MM.1S (cell line): ENCODE measurements at regions not wholly inside any gene's neighbourhood (a gene's known extent, or its start where the extent isn't known, plus 50 kb on each side); places are given as distances from the start of the nearest gene placed in this dataset.

Experiments
- DNase-seq: peaks from one replicate; pipeline ENCODE4 v3.0.0-alpha.2; 2015
- H2AFZ ChIP-seq: fragments of 300-600 bp; sonication (generic); 2 replicates; pipeline ENCODE4 v1.6.0; 2016; ENCODE audit warnings: antibody characterized with exemption, low read length
- H3F3A ChIP-seq: fragments of 300-600 bp; sonication (generic); 2 replicates; pipeline ENCODE4 v1.6.1; 2016; ENCODE audit warnings: mild to moderate bottlenecking, antibody characterized with exemption, low read length, moderate library complexity, mixed read lengths; ENCODE audit not compliant: insufficient read depth
- H3K27ac ChIP-seq: fragments of 300-600 bp; sonication (generic); 2 replicates; pipeline ENCODE4 v1.5.1; 2016; ENCODE audit warnings: mild to moderate bottlenecking, low read length
- H3K27me3 ChIP-seq: fragments of 300-600 bp; sonication (generic); replicated peaks from 2 replicates; pipeline ENCODE4 v1.6.0; 2016; ENCODE audit warnings: low read length; ENCODE audit not compliant: insufficient read depth
- H3K36me3 ChIP-seq: fragments of 300-600 bp; sonication (generic); replicated peaks from 2 replicates; pipeline ENCODE4 v1.6.1; 2016; ENCODE audit warnings: mild to moderate bottlenecking, low read length, mixed read lengths; ENCODE audit not compliant: insufficient read depth
- H3K4me1 ChIP-seq: fragments of 300-600 bp; sonication (generic); 2 replicates; pipeline ENCODE4 v1.6.1; 2016; ENCODE audit warnings: low read length, mixed read lengths
- H3K4me2 ChIP-seq: fragments of 300-600 bp; sonication (generic); 2 replicates; pipeline ENCODE4 v1.6.0; 2016; ENCODE audit warnings: low read depth, low read length
- H3K4me3 ChIP-seq: fragments of 300-600 bp; sonication (generic); 2 replicates; pipeline ENCODE4 v1.5.1; 2016; ENCODE audit warnings: low read length, mixed read lengths
- H3K79me2 ChIP-seq: fragments of 300-600 bp; sonication (generic); 2 replicates; pipeline ENCODE4 v1.6.1; 2016; ENCODE audit warnings: mixed run types, low read length, mixed read lengths
- H3K9ac ChIP-seq: fragments of 300-600 bp; sonication (generic); 2 replicates; pipeline ENCODE4 v1.6.1; 2016; ENCODE audit warnings: low read length, mixed read lengths
- H3K9me2 ChIP-seq: fragments of 300-600 bp; sonication (generic); replicated peaks from 2 replicates; pipeline ENCODE4 v1.6.1; 2016; ENCODE audit warnings: mild to moderate bottlenecking, low read length, mixed read lengths; ENCODE audit not compliant: insufficient read depth
- H3K9me3 ChIP-seq: fragments of 300-600 bp; sonication (generic); replicated peaks from 2 replicates; pipeline ENCODE4 v1.6.1; 2016; ENCODE audit warnings: mild to moderate bottlenecking, low read length, mixed read lengths; ENCODE audit not compliant: insufficient read depth
- H4K20me1 ChIP-seq: fragments of 300-600 bp; sonication (generic); 2 replicates; pipeline ENCODE4 v1.6.1; 2016; ENCODE audit warnings: mild to moderate bottlenecking, low read length, moderate library complexity, mixed read lengths; ENCODE audit not compliant: insufficient read depth
- CTCF ChIP-seq: fragments of 300-600 bp; sonication (generic); IDR thresholded peaks from 2 replicates; pipeline ENCODE4 v1.5.1; 2016; ENCODE audit warnings: antibody characterized with exemption, low read length, mixed read lengths
- EZH2 ChIP-seq: fragments of 300-600 bp; sonication (generic); optimal IDR thresholded peaks from 2 replicates; pipeline ENCODE3; 2017; ENCODE audit warnings: low read depth, mild to moderate bottlenecking, antibody characterized with exemption, low read length, mixed read lengths
- EZH2phosphoT487 ChIP-seq: fragments of 300-600 bp; sonication (generic); IDR thresholded peaks from 2 replicates; pipeline ENCODE4 v1.6.1; 2018; ENCODE audit warnings: antibody characterized with exemption, low read length

DNA sequence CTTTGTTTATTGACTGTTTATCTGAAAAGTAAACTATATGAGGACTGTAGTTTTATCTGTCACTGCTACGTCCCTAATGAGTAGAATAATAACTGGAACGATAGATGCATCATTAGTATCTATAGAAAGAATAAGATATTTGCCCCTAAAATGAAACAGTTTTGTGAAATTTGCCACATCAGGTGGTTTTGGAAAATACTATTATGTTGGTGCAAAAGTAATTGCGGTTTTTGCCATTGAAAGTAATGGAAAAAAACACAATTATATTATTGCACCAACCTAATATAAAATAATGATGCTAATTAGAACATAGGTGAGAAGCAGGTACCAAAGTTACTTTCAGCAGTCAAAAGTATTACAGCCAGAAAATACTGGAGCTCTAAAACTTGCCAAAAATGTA is 158.3 kb downstream of the PABPC4L start:
- TF ChIP-seq CTCF = no peak
- no peak for TF ChIP-seq EZH2phosphoT487
- TF ChIP-seq EZH2 = no peak

GRCh38 chr4:134028421-134028820 is 173.2 kb downstream of the PABPC4L start:
- Histone ChIP-seq H3F3A (no peaks in the 10 kb centered on the region), H3K27ac (no peak overlapping the region), H3K36me3 (no peaks in the 10 kb centered on the region), H3K27me3 (no peaks in the 10 kb centered on the region), H3K4me1 (no peaks in the 10 kb centered on the region), H3K9me2 (no peaks in the 10 kb centered on the region), H2AFZ (no peak overlapping the region), H3K4me3 (no peak overlapping the region), H3K79me2 (no peaks in the 10 kb centered on the region), H4K20me1 (no peaks in the 10 kb centered on the region), H3K9ac (no peak overlapping the region), H3K9me3 (no peaks in the 10 kb centered on the region), H3K4me2 (no peak overlapping the region)
- DNase-seq = no peak
- no peak for TF ChIP-seq EZH2
- no peak for TF ChIP-seq EZH2phosphoT487
- TF ChIP-seq CTCF = no peak

More for the DNA sequence above, 158.3 kb downstream of the PABPC4L start:
- Histone ChIP-seq H3K9ac (no peak overlapping the region), H3K4me3 (no peak overlapping the region), H3K27me3 (no peaks in the 10 kb centered on the region), H3K79me2 (no peaks in the 10 kb centered on the region), H3K9me2 (no peaks in the 10 kb centered on the region), H4K20me1 (no peaks in the 10 kb centered on the region), H3K36me3 (no peaks in the 10 kb centered on the region), H3K4me2 (no peak overlapping the region), H2AFZ (no peak overlapping the region), H3F3A (no peaks in the 10 kb centered on the region), H3K4me1 (no peaks in the 10 kb centered on the region), H3K9me3 (no peaks in the 10 kb centered on the region), H3K27ac (no peak overlapping the region)
- DNase-seq = no peak

- Histone ChIP-seq H3K36me3 (no peaks in the 10 kb centered on the region), H3K9me2 (no peaks in the 10 kb centered on the region), H3K4me2 (no peak overlapping the region), H3K4me3 (no peak overlapping the region), H3F3A (no peaks in the 10 kb centered on the region), H3K27me3 (no peaks in the 10 kb centered on the region), H2AFZ (no peak overlapping the region), H3K9me3 (no peaks in the 10 kb centered on the region), H4K20me1 (no peaks in the 10 kb centered on the region), H3K9ac (no peak overlapping the region), H3K27ac (no peak overlapping the region), H3K79me2 (no peaks in the 10 kb centered on the region), H3K4me1 (no peaks in the 10 kb centered on the region)
- peak; percentile 23 for DNase-seq
- TF ChIP-seq CTCF = no peak
- TF ChIP-seq EZH2phosphoT487 = no peak
- no peak for TF ChIP-seq EZH2
These were observed 173.7 kb downstream of the PABPC4L start for GRCh38 chr4:134027931-134028330.
